Skeletal muscle cell (primary cell): ENCODE measurements at regions not wholly inside any gene's neighbourhood (a gene's known extent, or its start where the extent isn't known, plus 50 kb on each side); places are given as distances from the start of the nearest gene placed in this dataset.
A peak's percentile ranks its signal among the peaks of the same experiment; 100 is the strongest.

Experiments
- DNase-seq: peaks from one replicate; pipeline ENCODE4 v3.0.0-alpha.2; 2010; ENCODE audit warnings: low read depth
- H3K4me3 ChIP-seq: 2 replicates; pipeline ENCODE4 v1.5.1; 2011; ENCODE audit warnings: low read depth, mild to moderate bottlenecking, control low read depth, low read length, moderate library complexity

GRCh38 chr5:9724707-9725106, 94.6 kb upstream of the TAS2R1 start:
- no peak for DNase-seq
- no peak overlapping the region for H3K4me3 ChIP-seq

- H3K4me3 ChIP-seq: no peak overlapping the region
- no peak for DNase-seq
Measured at GRCh38 chr5:9722601-9723180, 92.5 kb upstream of the TAS2R1 start.

GRCh38 chr5:9721161-9721560, 91.0 kb upstream of the TAS2R1 start:
- no peak overlapping the region for H3K4me3 ChIP-seq
- DNase-seq: no peak

DNA sequence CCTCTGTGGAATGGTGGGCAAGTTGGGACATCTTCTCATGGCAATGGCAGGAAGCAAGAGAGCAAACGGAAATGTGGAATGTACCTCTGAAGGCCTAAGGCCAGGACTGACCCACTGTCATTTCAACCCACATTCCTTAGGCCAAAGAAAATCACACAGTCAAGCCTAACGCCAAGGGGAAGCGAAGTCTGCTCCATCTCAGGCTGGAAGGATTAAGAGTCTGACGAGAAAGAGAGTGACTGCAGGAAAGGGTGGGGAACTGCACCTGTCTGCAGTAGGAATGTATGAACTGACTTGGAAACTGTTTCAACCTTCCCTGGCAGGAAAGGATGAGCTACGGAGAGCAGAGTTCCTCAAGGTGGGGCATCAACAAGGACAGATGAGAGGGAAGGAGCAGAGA, 90.2 kb upstream of the TAS2R1 start:
- H3K4me3 ChIP-seq: no peak overlapping the region
- no peak for DNase-seq

DNA sequence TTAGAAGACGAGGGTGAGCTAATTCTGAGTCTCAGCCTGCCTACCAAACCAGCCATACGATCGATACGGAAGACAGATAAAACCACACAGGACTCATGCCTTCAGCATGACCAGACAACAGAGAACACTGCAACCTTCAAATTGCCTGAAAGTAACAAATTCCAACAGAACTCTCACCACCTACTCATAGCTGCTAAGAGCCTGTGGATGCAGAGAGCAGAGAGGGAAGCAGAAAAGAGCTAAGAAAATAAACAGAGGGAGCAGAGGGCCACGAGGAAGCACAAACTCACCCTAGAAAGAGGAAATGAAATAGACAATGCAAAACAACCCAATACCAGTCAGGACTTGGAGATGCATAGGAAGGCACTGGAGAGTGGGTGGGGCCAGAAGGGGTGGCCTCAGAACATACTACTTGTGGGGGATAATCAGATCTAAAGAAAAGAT, 86.7 kb upstream of the TAS2R1 start:
- DNase-seq: peak; percentile 76

GRCh38 chr5:9715891-9716335, 85.8 kb upstream of the TAS2R1 start:
- no peak overlapping the region for H3K4me3 ChIP-seq
- DNase-seq: peak; percentile 28

More for the DNA sequence above, 86.7 kb upstream of the TAS2R1 start:
- H3K4me3 ChIP-seq: peak overlapping the region; percentile 3

DNA sequence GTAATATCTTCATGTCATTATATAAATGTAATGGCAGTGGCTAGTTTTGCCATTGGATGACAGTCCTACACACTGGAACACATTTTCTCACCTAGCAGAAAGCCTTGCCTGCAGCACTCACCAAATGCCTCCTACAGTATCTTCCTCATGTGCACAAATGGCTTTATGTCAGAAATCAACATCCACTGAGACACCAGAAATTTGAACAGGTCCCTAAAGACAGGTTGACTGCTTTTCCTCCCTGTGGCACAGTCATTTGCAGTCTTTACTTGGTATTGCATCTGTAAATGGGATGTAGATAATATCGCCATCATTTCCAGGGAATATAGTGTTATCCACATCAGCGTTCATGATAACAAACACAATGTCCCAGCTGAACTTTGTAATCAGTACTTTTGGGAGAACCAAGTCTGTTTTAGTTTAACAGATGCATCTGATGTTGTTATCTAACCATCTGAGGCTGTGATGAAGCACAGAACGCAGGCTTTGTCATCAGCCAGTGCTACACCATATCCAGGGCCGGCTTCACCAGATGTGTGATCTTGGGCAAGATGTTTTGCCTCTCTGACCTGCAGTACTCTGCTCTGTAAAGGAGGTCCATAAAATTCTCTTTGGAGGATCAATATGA, 83.9 kb upstream of the TAS2R1 start:
- no peak for DNase-seq
- H3K4me3 ChIP-seq: no peak overlapping the region

- H3K4me3 ChIP-seq: no peak overlapping the region
- no peak for DNase-seq
Measured at GRCh38 chr5:9713356-9713755, 83.2 kb upstream of the TAS2R1 start.

DNA sequence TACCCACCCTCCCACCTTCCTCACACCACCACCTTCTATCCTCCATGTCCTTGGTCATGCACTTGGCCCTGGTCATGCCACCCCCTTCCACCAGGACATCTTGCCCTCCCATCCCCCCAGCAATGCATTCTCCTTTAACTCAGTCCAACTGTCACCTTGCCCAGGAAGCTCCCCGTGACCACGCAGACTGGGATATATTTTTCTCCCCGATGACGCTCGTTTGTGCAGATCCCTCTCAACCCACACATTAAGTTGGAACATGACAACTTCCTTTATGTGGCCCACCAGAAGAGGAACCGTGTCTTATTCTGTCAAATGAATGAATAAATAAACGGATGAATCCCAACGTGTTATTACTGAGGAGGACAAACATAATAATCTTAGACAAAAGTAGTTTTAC, 82.8 kb upstream of the TAS2R1 start:
- peak; percentile 3 for DNase-seq
- H3K4me3 ChIP-seq: no peak overlapping the region

DNA sequence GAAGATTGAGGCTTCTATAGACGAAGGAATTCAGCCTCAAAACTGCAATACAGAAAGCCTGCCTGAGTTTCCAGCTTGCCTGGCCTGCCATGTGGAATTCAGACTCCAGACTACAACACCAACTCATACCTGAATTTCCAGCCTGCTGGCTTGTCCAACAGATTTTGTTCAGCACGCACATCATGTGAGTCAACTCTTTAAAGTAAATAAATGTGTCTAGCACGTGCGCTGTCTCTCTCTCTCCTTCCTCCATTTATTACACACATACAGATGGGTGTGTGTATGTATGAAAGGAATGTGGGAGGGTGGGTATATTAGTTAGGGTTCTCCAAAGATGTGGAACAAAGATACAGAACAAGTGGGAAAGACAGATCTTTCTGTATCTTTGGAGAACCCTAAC, 82.4 kb upstream of the TAS2R1 start:
- no peak overlapping the region for H3K4me3 ChIP-seq
- peak; percentile 39 for DNase-seq

- DNase-seq: no peak
- H3K4me3 ChIP-seq: no peak overlapping the region
Measured at GRCh38 chr5:9710069-9710468, 79.9 kb upstream of the TAS2R1 start.

DNA sequence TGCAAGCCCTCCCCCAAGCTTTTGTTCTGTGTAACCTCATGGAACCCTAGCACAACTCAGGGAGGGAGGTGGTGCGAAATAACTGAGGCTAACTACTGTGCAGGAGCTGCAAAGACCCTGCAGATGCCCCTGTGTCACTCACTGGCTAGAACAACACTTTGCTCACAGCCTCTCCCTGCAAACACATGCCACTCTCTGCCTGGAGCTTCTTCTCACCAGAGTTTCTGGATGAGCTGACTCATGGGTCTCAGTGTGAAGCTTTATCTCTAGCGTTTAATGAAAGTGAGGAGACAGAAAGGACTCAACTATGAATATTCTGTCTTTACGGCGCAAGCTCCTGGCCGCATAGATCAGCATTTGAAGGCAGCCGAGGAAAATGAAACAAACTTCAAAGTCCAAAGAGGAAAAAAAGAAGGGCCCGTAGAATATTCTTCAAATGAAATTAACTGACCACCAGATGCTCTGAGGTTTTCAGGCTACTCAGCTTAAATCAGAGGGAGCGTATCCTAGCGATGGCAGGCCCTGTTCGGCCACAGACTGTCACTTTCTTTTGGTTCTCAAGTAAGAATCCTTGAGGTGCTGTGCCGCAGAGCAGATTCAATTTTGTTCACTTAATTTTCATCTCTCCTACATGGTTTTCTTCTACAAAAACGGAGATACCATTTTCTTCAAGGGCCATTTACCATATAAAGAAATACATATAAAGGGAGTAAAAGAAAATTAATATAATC, 77.7 kb upstream of the TAS2R1 start:
- no peak for DNase-seq

GRCh38 chr5:9699681-9700080, 69.5 kb upstream of the TAS2R1 start:
- DNase-seq: no peak
- H3K4me3 ChIP-seq: no peak overlapping the region

More for the DNA sequence above, 77.7 kb upstream of the TAS2R1 start:
- H3K4me3 ChIP-seq: no peak overlapping the region

- no peak overlapping the region for H3K4me3 ChIP-seq
- DNase-seq: no peak
Measured at GRCh38 chr5:9698841-9699240, 68.7 kb upstream of the TAS2R1 start.

GRCh38 chr5:9698125-9698826, 68.1 kb upstream of the TAS2R1 start:
- no peak overlapping the region for H3K4me3 ChIP-seq
- no peak for DNase-seq

- no peak for DNase-seq
- no peak overlapping the region for H3K4me3 ChIP-seq
Measured at GRCh38 chr5:9692576-9692975, 62.4 kb upstream of the TAS2R1 start.

DNA sequence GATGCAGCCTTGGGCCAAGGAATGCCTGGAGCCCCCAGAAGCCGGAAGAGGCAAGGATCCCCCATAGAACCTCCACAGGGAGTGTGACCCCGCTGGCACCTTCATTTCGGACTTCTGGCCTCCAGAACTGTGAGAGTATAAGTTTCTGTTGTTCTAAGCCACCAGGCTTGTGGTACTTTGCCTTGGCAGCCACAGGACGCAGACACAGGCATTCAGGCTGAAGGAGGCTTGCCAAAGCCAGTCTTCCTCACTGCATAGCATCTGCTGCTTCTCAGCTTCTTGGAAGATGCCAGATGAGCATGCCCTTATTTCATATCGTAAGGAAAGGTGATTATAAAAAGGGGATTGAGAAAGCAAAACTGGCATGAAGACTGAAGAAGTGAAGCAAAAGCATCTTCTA, 61.1 kb upstream of the TAS2R1 start:
- no peak for DNase-seq
- H3K4me3 ChIP-seq: no peak overlapping the region

- no peak for DNase-seq
- no peak overlapping the region for H3K4me3 ChIP-seq
Measured at GRCh38 chr5:9690751-9691150, 60.6 kb upstream of the TAS2R1 start.

DNA sequence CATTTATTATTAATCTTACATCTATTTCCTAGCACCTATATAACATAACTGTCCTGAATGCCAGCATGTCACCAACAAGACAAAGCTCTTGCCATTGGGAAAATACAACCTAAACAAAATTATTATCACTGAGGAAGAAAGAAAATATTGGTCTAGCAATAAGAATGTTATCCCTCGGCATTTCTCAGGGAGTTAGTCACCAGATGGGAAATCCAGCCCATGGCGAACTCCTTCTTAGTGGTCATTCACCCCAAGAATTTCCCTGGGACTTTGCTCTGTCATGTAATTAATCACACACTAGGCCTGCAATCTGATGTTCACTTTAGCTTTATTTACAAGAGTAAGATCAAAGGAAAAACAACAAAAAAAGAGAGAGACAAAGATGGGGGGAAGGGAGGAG, 56.1 kb upstream of the TAS2R1 start:
- DNase-seq: peak; percentile 23

DNA sequence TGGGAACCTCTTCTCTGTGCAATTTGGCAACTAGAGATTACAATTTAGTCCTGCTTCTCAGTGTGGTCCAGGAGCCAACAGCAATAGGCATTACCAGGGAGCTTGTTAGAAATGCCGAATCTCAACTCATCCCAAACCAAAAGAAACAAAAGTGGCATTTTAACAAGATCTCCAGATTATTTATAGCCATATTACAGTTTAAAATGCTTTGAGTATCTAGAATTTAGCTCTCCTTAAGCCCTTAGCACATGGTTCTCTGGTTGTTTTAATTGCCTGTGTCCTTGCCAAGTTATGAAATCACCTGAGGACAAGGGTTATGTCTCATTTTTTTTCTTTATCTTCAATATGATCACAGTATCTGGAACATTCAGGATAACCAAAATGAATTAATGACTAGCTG, 51.6 kb upstream of the TAS2R1 start:
- DNase-seq: no peak
- H3K4me3 ChIP-seq: no peak overlapping the region

More for the DNA sequence above, 56.1 kb upstream of the TAS2R1 start:
- H3K4me3 ChIP-seq: no peak overlapping the region
